ENCODE measurements at regions not wholly inside any gene's neighbourhood (a gene's known extent, or its start where the extent isn't known, plus 50 kb on each side); places are given as distances from the start of the nearest gene placed in this dataset.

GRCh38 chr6:165117806-165118205 lies 191.6 kb downstream of the C6orf118 start:
- no peak for TF ChIP-seq EP300 (IDR thresholded peaks at IDR 0.05)
- TF ChIP-seq, protein P1, sequence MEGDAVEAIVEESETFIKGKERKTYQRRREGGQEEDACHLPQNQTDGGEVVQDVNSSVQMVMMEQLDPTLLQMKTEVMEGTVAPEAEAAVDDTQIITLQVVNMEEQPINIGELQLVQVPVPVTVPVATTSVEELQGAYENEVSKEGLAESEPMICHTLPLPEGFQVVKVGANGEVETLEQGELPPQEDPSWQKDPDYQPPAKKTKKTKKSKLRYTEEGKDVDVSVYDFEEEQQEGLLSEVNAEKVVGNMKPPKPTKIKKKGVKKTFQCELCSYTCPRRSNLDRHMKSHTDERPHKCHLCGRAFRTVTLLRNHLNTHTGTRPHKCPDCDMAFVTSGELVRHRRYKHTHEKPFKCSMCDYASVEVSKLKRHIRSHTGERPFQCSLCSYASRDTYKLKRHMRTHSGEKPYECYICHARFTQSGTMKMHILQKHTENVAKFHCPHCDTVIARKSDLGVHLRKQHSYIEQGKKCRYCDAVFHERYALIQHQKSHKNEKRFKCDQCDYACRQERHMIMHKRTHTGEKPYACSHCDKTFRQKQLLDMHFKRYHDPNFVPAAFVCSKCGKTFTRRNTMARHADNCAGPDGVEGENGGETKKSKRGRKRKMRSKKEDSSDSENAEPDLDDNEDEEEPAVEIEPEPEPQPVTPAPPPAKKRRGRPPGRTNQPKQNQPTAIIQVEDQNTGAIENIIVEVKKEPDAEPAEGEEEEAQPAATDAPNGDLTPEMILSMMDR (IDR thresholded peaks at IDR 0.05), result no peak
